OCI-M2 (cell line): ENCODE measurements at regions not wholly inside any gene's neighbourhood (a gene's known extent, or its start where the extent isn't known, plus 50 kb on each side); places are given as distances from the start of the nearest gene placed in this dataset.
"Not testable (repeated sequence)": the region's sequence is repeated elsewhere in the genome, so short reads cannot be mapped to it uniquely, and the experiment has no call there.

ENCODE experiments used
- DNase-seq: peaks from one replicate; lab custom pipeline; 2025; ENCODE audit not compliant: unreplicated experiment; lab: John Stamatoyannopoulos, UW

- no peak for DNase-seq
These were observed 132.9 kb downstream of the LIG4 start for GRCh38 chr13:108082481-108082880.

- no peak for DNase-seq
These were observed 138.1 kb downstream of the LIG4 start for GRCh38 chr13:108077284-108077683.

- DNase-seq, result not testable (repeated sequence)
These were observed 140.9 kb downstream of the LIG4 start for GRCh38 chr13:108074429-108074828.

GRCh38 chr13:108070925-108071324, 144.4 kb downstream of the LIG4 start:
- DNase-seq, result no peak

- DNase-seq, result no peak
These were observed 144.8 kb downstream of the LIG4 start for GRCh38 chr13:108070491-108070890.

GRCh38 chr13:108069521-108070210, 145.7 kb downstream of the LIG4 start:
- DNase-seq, result no peak

- DNase-seq, result not testable (repeated sequence)
These were observed 151.0 kb downstream of the LIG4 start for GRCh38 chr13:108064372-108064771.

GRCh38 chr13:108060111-108060510, 155.2 kb downstream of the LIG4 start:
- DNase-seq, result no peak

GRCh38 chr13:108056278-108056677, 159.1 kb downstream of the LIG4 start:
- DNase-seq, result no peak

- DNase-seq, result no peak
These were observed 166.1 kb downstream of the LIG4 start for GRCh38 chr13:108049211-108049610.

- no peak for DNase-seq
These were observed 170.4 kb downstream of the LIG4 start for GRCh38 chr13:108044954-108045353.

GRCh38 chr13:108042866-108043265, 172.5 kb downstream of the LIG4 start:
- DNase-seq, result not testable (repeated sequence)

GRCh38 chr13:108037348-108037747, 178.0 kb downstream of the LIG4 start:
- DNase-seq, result no peak

GRCh38 chr13:108036411-108036932, 178.9 kb downstream of the LIG4 start:
- no peak for DNase-seq

- no peak for DNase-seq
These were observed 180.4 kb downstream of the LIG4 start for GRCh38 chr13:108034909-108035410.

- no peak for DNase-seq
These were observed 181.3 kb downstream of the LIG4 start for GRCh38 chr13:108033800-108034707.

- no peak for DNase-seq
These were observed 183.5 kb downstream of the LIG4 start for GRCh38 chr13:108031865-108032264.

GRCh38 chr13:108030769-108031168, 184.6 kb downstream of the LIG4 start:
- no peak for DNase-seq

- DNase-seq, result no peak
These were observed 188.5 kb downstream of the LIG4 start for GRCh38 chr13:108026680-108027410.

GRCh38 chr13:108020027-108020426, 195.3 kb downstream of the LIG4 start:
- DNase-seq, result no peak

- no peak for DNase-seq
These were observed 196.9 kb downstream of the LIG4 start for GRCh38 chr13:108018371-108018870.
